Testis (tissue), 2 donors: ENCODE measurements at regions not wholly inside any gene's neighbourhood (a gene's known extent, or its start where the extent isn't known, plus 50 kb on each side); places are given as distances from the start of the nearest gene placed in this dataset.

Source experiments
- DNase-seq: peaks from one replicate; pipeline ENCODE4 v3.0.0-alpha.2; 2019
- H3K27ac ChIP-seq, 2 donors: fragments of 200-600 bp; sonication (generic); one replicate each; pipeline ENCODE4 v1.5.1; 2019
- H3K27me3 ChIP-seq: fragments of 200-600 bp; sonication (generic); one replicate; pipeline ENCODE4 v1.5.1; 2019
- H3K36me3 ChIP-seq: fragments of 200-600 bp; sonication (generic); one replicate; pipeline ENCODE4 v1.5.1; 2017; ENCODE audit warnings: low read depth; ENCODE audit errors: missing control alignments
- H3K4me1 ChIP-seq: fragments of 200-600 bp; sonication (generic); one replicate; pipeline ENCODE4 v1.5.1; 2019
- H3K4me3 ChIP-seq, 2 donors: fragments of 200-600 bp; sonication (generic); one replicate each; pipeline ENCODE4 v1.5.1; 2017 to 2019
- H3K9me3 ChIP-seq: fragments of 200-600 bp; sonication (generic); one replicate; pipeline ENCODE4 v1.5.1; 2017
- CTCF ChIP-seq, 3 experiments: fragments of 450-650 bp in 2 of 3; fragments of 200-600 bp in 1 of 3; sonication (generic) in 1 of 3; IDR thresholded peaks; one replicate each; pipeline ENCODE4 v1.5.1; 2016 to 2019; ENCODE audit warnings: antibody characterized with exemption in 3 of 3, mild to moderate bottlenecking in 2 of 3, moderate library complexity in 1 of 3
- POLR2A ChIP-seq: fragments of 450-650 bp; IDR thresholded peaks from one replicate; pipeline ENCODE4 v1.6.1; 2017; ENCODE audit warnings: antibody characterized with exemption, mild to moderate bottlenecking, moderate library complexity
- WGBS, 2 donors: methylation state at CpG; one replicate each; pipeline ENCODE4 v1.1.5; 2018; 5-methylcytosine and 5-hydroxymethylcytosine counted together
- intact Hi-C: fragments of 100-400 bp; cut with DNase I; formaldehyde crosslinking; loops from one replicate; pipeline ENCODE4 v1.15.1; 2023; ENCODE audit warnings: low total_unique reads

- Histone ChIP-seq H3K4me3 (no peak overlapping the region), H3K9me3 (no peaks in the 10 kb centered on the region), H3K4me1 (no peaks in the 10 kb centered on the region), H3K27me3 (no peaks in the 10 kb centered on the region), H3K27ac (no peak overlapping the region), H3K36me3 (no peaks in the 10 kb centered on the region)
- intact Hi-C loops, result no loop called here
- no peak for DNase-seq
- TF ChIP-seq CTCF (IDR thresholded peaks at IDR 0.05) (no peak), POLR2A (no peak)
These were observed 420.3 kb upstream of the PRICKLE1 start for GRCh38 chr12:43009846-43010240.

DNA sequence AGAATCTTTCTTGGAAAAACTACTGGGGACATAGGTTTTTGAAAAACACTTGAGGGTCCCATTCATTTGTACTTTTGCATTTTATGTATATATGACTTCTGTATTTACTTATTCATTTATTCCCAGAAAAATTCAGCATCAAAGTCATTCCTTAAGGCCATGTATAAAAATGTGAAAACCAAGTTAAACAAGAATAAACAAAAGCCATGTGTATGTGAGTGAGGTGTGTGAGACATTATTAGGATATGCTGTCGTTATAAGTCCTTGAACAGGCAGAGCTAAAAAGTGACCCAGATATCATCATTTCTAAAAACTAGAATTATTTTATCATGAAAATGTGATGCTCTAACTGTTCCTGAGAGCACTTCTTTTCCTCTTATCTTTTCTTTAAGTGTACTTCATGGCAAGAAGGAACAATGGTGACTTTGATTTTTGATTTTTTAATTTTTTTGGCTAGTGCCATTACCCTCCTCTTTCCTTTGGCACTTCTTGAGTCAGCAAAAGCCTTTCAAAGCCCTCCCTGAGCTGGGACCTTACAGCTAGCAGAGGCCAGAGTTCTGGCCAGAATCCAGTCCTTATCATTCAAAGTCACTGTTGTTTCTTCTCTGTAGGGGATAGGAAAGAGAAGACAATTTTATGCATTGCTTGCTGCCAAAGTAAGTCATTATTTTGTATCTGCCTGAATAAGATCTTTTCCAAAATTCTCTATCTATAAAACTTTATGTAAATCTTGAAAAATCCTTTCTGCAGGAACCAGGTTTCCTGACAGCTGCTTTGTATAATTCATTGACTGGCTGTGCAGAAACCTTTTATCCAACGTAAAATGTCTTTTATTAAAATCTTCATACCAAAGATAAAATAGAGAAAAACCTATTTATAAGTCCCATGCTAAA is 419.7 kb upstream of the PRICKLE1 start:
- Histone ChIP-seq H3K4me3 (no peak overlapping the region), H3K36me3 (no peaks in the 10 kb centered on the region), H3K4me1 (no peaks in the 10 kb centered on the region), H3K27ac (no peak overlapping the region), H3K27me3 (no peaks in the 10 kb centered on the region), H3K9me3 (no peaks in the 10 kb centered on the region)
- 43 to 53% methylated on average over 2 of the region's 2 CpGs for WGBS, 2 donors
- intact Hi-C loops, result no loop called here
- DNase-seq, result peak; percentile 48
- no peak for TF ChIP-seq CTCF (IDR thresholded peaks at IDR 0.05)
- no peak for TF ChIP-seq POLR2A

- intact Hi-C loops, result no loop called here
- no peak for DNase-seq
- 64 to 74% methylated on average over 6 of the region's 6 CpGs for WGBS, 2 donors
- no peaks in the 10 kb centered on the region for H3K27me3 ChIP-seq
- no peaks in the 10 kb centered on the region for H3K9me3 ChIP-seq
- H3K4me1 ChIP-seq, result no peaks in the 10 kb centered on the region
- H3K36me3 ChIP-seq, result no peaks in the 10 kb centered on the region
- no peak overlapping the region for H3K27ac ChIP-seq
- no peak overlapping the region for H3K4me3 ChIP-seq
- no peak for TF ChIP-seq CTCF (IDR thresholded peaks at IDR 0.05)
- TF ChIP-seq POLR2A, result no peak
These were observed 415.4 kb upstream of the PRICKLE1 start for GRCh38 chr12:43004908-43005307.

- H3K36me3 ChIP-seq, result no peaks in the 10 kb centered on the region
- intact Hi-C loops, result no loop called here
These were observed 414.6 kb upstream of the PRICKLE1 start for GRCh38 chr12:43004141-43004540.

More at GRCh38 chr12:43004141-43004540, 414.6 kb upstream of the PRICKLE1 start:
- no peak for TF ChIP-seq POLR2A
- no peak for TF ChIP-seq CTCF (IDR thresholded peaks at IDR 0.05)
- H3K4me3 ChIP-seq, result no peak overlapping the region
- DNase-seq, result no peak
- no peak overlapping the region for H3K27ac ChIP-seq
- no peaks in the 10 kb centered on the region for H3K9me3 ChIP-seq
- no peaks in the 10 kb centered on the region for H3K27me3 ChIP-seq
- 90 to 95% methylated on average over 2 of the region's 2 CpGs for WGBS, 2 donors
- H3K4me1 ChIP-seq, result no peaks in the 10 kb centered on the region
